Osteocyte (in vitro differentiated cells): ENCODE measurements at regions not wholly inside any gene's neighbourhood (a gene's known extent, or its start where the extent isn't known, plus 50 kb on each side); places are given as distances from the start of the nearest gene placed in this dataset.

Experiments
- DNase-seq: peaks from one replicate; pipeline ENCODE4 v3.0.0; 2021; ENCODE audit warnings: mixed read lengths; ENCODE audit not compliant: unreplicated experiment; ENCODE audit errors: extremely low spot score
- H3K27ac Mint-ChIP-seq: one replicate; pipeline ENCODE4 v1.8.0; 2021; ENCODE audit warnings: mild to moderate bottlenecking, mixed read lengths; ENCODE audit not compliant: unreplicated experiment
- H3K27me3 Mint-ChIP-seq: one replicate; pipeline ENCODE4 v1.8.0; 2021; ENCODE audit warnings: mixed read lengths; ENCODE audit not compliant: unreplicated experiment
- H3K36me3 Mint-ChIP-seq: one replicate; pipeline ENCODE4 v1.8.0; 2021; ENCODE audit warnings: mixed read lengths; ENCODE audit not compliant: unreplicated experiment
- H3K4me1 Mint-ChIP-seq: one replicate; pipeline ENCODE4 v1.8.0; 2021; ENCODE audit warnings: mixed read lengths; ENCODE audit not compliant: unreplicated experiment
- H3K4me3 Mint-ChIP-seq: one replicate; pipeline ENCODE4 v1.8.0; 2021; ENCODE audit warnings: mild to moderate bottlenecking, moderate library complexity, mixed read lengths; ENCODE audit not compliant: unreplicated experiment
- H3K9me3 Mint-ChIP-seq: one replicate; pipeline ENCODE4 v1.8.0; 2021; ENCODE audit warnings: mixed read lengths; ENCODE audit not compliant: unreplicated experiment
- CTCF ChIP-seq: fragments of 200-600 bp; sonication (generic); IDR thresholded peaks from 2 replicates; pipeline ENCODE4 v1.5.0; 2021; ENCODE audit warnings: antibody characterized with exemption, mild to moderate bottlenecking, moderate library complexity

- H3K27ac Mint-ChIP-seq, result no peak overlapping the region
- no peaks in the 10 kb centered on the region for H3K4me1 Mint-ChIP-seq
- H3K4me3 Mint-ChIP-seq, result no peak overlapping the region
- H3K27me3 Mint-ChIP-seq, result peaks cover 22% of the 10 kb centered on the region
- no peak for DNase-seq
- peaks cover 10% of the 10 kb centered on the region for H3K9me3 Mint-ChIP-seq
- TF ChIP-seq CTCF, result no peak
- H3K36me3 Mint-ChIP-seq, result no peaks in the 10 kb centered on the region
Observed at GRCh38 chr17:79341816-79342215, 267.2 kb downstream of the ENGASE start.

GRCh38 chr17:79341222-79341780, 266.7 kb downstream of the ENGASE start:
- no peak overlapping the region for H3K4me3 Mint-ChIP-seq
- TF ChIP-seq CTCF, result no peak
- peaks cover 10% of the 10 kb centered on the region for H3K9me3 Mint-ChIP-seq
- no peak for DNase-seq
- no peaks in the 10 kb centered on the region for H3K36me3 Mint-ChIP-seq
- no peaks in the 10 kb centered on the region for H3K4me1 Mint-ChIP-seq
- H3K27me3 Mint-ChIP-seq, result peaks cover 18% of the 10 kb centered on the region
- H3K27ac Mint-ChIP-seq, result no peak overlapping the region

GRCh38 chr17:79340333-79341221, 266.0 kb downstream of the ENGASE start:
- peaks cover 16% of the 10 kb centered on the region for H3K27me3 Mint-ChIP-seq
- peaks cover 9% of the 10 kb centered on the region for H3K9me3 Mint-ChIP-seq
- no peak overlapping the region for H3K4me3 Mint-ChIP-seq
- no peak for TF ChIP-seq CTCF
- H3K36me3 Mint-ChIP-seq, result no peaks in the 10 kb centered on the region
- H3K4me1 Mint-ChIP-seq, result no peaks in the 10 kb centered on the region
- no peak for DNase-seq
- no peak overlapping the region for H3K27ac Mint-ChIP-seq

GRCh38 chr17:79339321-79339720, 264.7 kb downstream of the ENGASE start:
- DNase-seq, result no peak
- Mint-ChIP-seq H3K4me3 (no peak overlapping the region), H3K36me3 (no peaks in the 10 kb centered on the region), H3K27ac (no peak overlapping the region), H3K9me3 (no peaks in the 10 kb centered on the region), H3K4me1 (no peaks in the 10 kb centered on the region), H3K27me3 (peaks cover 10% of the 10 kb centered on the region)
- TF ChIP-seq CTCF, result no peak

GRCh38 chr17:79338604-79339003, 264.0 kb downstream of the ENGASE start:
- Mint-ChIP-seq H3K27me3 (peaks cover 14% of the 10 kb centered on the region), H3K9me3 (no peaks in the 10 kb centered on the region)
- DNase-seq, result no peak

More at GRCh38 chr17:79338604-79339003, 264.0 kb downstream of the ENGASE start:
- Mint-ChIP-seq H3K27ac (no peak overlapping the region), H3K4me3 (no peak overlapping the region), H3K4me1 (no peaks in the 10 kb centered on the region), H3K36me3 (no peaks in the 10 kb centered on the region)
- no peak for TF ChIP-seq CTCF
